Smooth muscle cell (in vitro differentiated cells): ENCODE measurements at regions not wholly inside any gene's neighbourhood (a gene's known extent, or its start where the extent isn't known, plus 50 kb on each side); places are given as distances from the start of the nearest gene placed in this dataset.

ENCODE experiments used
- DNase-seq: peaks from one replicate; lab custom pipeline; 2025; ENCODE audit not compliant: unreplicated experiment; lab: John Stamatoyannopoulos, UW
- H2AFZ ChIP-seq: fragments of 200-600 bp; sonication (generic); 2 replicates; pipeline ENCODE4 v1.6.0; 2016; ENCODE audit warnings: antibody characterized with exemption, low read depth, mild to moderate bottlenecking
- H3F3A ChIP-seq: fragments of 200-600 bp; sonication (generic); 2 replicates; pipeline ENCODE4 v1.6.0; 2017; ENCODE audit warnings: antibody characterized with exemption, low read depth
- H3K27ac ChIP-seq: fragments of 200-600 bp; sonication (generic); 2 replicates; pipeline ENCODE4 v1.5.1; 2016; ENCODE audit warnings: low read depth, mild to moderate bottlenecking
- H3K27me3 ChIP-seq: fragments of 200-600 bp; sonication (generic); 2 replicates; pipeline ENCODE4 v1.6.1; 2016; ENCODE audit warnings: low read depth, mild to moderate bottlenecking
- H3K36me3 ChIP-seq: fragments of 200-600 bp; sonication (generic); 2 replicates; pipeline ENCODE4 v1.5.1; 2016; ENCODE audit warnings: low read depth
- H3K4me1 ChIP-seq: fragments of 200-600 bp; sonication (generic); 2 replicates; pipeline ENCODE4 v1.5.1; 2016; ENCODE audit warnings: low read depth
- H3K4me2 ChIP-seq: fragments of 200-600 bp; sonication (generic); 2 replicates; pipeline ENCODE4 v1.6.0; 2016; ENCODE audit warnings: mild to moderate bottlenecking
- H3K4me3 ChIP-seq: fragments of 200-600 bp; sonication (generic); 2 replicates; pipeline ENCODE4 v1.5.1; 2016; ENCODE audit warnings: mild to moderate bottlenecking
- H3K79me2 ChIP-seq: fragments of 200-600 bp; sonication (generic); 2 replicates; pipeline ENCODE4 v1.6.0; 2016; ENCODE audit warnings: low read depth, mild to moderate bottlenecking
- H3K9ac ChIP-seq: fragments of 200-600 bp; sonication (generic); 2 replicates; pipeline ENCODE4 v1.6.0; 2016; ENCODE audit warnings: low read depth
- H3K9me3 ChIP-seq: fragments of 200-600 bp; sonication (generic); replicated peaks from 2 replicates; pipeline ENCODE4 v1.5.1; 2016; ENCODE audit warnings: low read depth
- H4K20me1 ChIP-seq: fragments of 200-600 bp; sonication (generic); 2 replicates; pipeline ENCODE4 v1.6.0; 2016; ENCODE audit warnings: low read depth
- WGBS: methylation state at CpG from one replicate; pipeline ENCODE4 v1.1.7; 2016; ENCODE audit warnings: low lambda C conversion rate; 5-methylcytosine and 5-hydroxymethylcytosine counted together
- TF ChIP-seq, protein P1 (sequence below): fragments of 200-600 bp; sonication (generic); IDR thresholded peaks from 2 replicates; pipeline ENCODE4 v1.5.1; 2017; ENCODE audit warnings: borderline replicate concordance, mild to moderate bottlenecking, antibody characterized with exemption; ENCODE audit not compliant: insufficient read depth, poor library complexity, severe bottlenecking

DNA sequence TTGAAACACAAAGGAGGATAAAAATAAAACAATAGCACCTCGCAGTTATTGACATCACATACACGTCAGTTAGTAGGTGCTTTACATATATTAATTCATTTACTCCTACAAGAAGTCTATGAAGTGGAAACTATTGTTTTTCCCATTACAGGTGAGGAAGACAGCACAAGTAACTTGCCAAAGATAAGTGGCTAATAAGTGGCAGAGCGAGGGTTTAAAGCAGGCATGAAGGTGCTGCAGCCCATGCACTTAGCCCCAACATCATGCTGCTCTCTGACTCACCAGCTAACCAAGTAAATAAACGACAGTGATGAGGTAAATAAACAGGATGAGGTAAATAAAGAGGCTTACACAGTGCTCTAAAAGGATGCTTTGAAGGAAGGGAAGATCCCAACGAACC, 498.6 kb upstream of the ZEB2 start:
- no peak for DNase-seq
- Histone ChIP-seq H3K4me3 (no peak overlapping the region), H3K36me3 (no peaks in the 10 kb centered on the region), H3K27me3 (no peaks in the 10 kb centered on the region), H2AFZ (no peak overlapping the region), H3K9me3 (no peaks in the 10 kb centered on the region), H3F3A (no peaks in the 10 kb centered on the region), H4K20me1 (no peaks in the 10 kb centered on the region), H3K4me1 (peaks cover 14% of the 10 kb centered on the region), H3K79me2 (no peaks in the 10 kb centered on the region), H3K9ac (no peak overlapping the region), H3K4me2 (no peak overlapping the region), H3K27ac (no peak overlapping the region)
- TF ChIP-seq, protein P1, sequence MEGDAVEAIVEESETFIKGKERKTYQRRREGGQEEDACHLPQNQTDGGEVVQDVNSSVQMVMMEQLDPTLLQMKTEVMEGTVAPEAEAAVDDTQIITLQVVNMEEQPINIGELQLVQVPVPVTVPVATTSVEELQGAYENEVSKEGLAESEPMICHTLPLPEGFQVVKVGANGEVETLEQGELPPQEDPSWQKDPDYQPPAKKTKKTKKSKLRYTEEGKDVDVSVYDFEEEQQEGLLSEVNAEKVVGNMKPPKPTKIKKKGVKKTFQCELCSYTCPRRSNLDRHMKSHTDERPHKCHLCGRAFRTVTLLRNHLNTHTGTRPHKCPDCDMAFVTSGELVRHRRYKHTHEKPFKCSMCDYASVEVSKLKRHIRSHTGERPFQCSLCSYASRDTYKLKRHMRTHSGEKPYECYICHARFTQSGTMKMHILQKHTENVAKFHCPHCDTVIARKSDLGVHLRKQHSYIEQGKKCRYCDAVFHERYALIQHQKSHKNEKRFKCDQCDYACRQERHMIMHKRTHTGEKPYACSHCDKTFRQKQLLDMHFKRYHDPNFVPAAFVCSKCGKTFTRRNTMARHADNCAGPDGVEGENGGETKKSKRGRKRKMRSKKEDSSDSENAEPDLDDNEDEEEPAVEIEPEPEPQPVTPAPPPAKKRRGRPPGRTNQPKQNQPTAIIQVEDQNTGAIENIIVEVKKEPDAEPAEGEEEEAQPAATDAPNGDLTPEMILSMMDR: no peak
- WGBS: 78% methylated on average over 5 of the region's 5 CpGs

- Histone ChIP-seq H3K4me1 (peaks cover 18% of the 10 kb centered on the region), H3K9ac (no peak overlapping the region), H3K9me3 (no peaks in the 10 kb centered on the region), H3K36me3 (no peaks in the 10 kb centered on the region), H3F3A (no peaks in the 10 kb centered on the region), H3K27ac (no peak overlapping the region), H3K4me2 (no peak overlapping the region), H2AFZ (no peak overlapping the region), H4K20me1 (no peaks in the 10 kb centered on the region), H3K27me3 (no peaks in the 10 kb centered on the region), H3K79me2 (no peaks in the 10 kb centered on the region), H3K4me3 (no peak overlapping the region)
- TF ChIP-seq, protein P1: no peak
- no peak for DNase-seq
- WGBS: 93% methylated on average over 1 of the region's 1 CpG
Measured at GRCh38 chr2:145017149-145017548, 497.2 kb upstream of the ZEB2 start.

GRCh38 chr2:145016711-145017110, 496.8 kb upstream of the ZEB2 start:
- H3K4me3 ChIP-seq: no peak overlapping the region
- no peaks in the 10 kb centered on the region for H3K79me2 ChIP-seq
- no peaks in the 10 kb centered on the region for H3K36me3 ChIP-seq
- H3F3A ChIP-seq: no peaks in the 10 kb centered on the region
- no peak overlapping the region for H3K9ac ChIP-seq
- H3K4me1 ChIP-seq: peaks cover 20% of the 10 kb centered on the region
- H3K27ac ChIP-seq: no peak overlapping the region
- TF ChIP-seq, protein P1: no peak
- H3K4me2 ChIP-seq: no peak overlapping the region
- no peaks in the 10 kb centered on the region for H4K20me1 ChIP-seq
- no peaks in the 10 kb centered on the region for H3K9me3 ChIP-seq
- no peaks in the 10 kb centered on the region for H3K27me3 ChIP-seq
- DNase-seq: no peak
- H2AFZ ChIP-seq: no peak overlapping the region

DNA sequence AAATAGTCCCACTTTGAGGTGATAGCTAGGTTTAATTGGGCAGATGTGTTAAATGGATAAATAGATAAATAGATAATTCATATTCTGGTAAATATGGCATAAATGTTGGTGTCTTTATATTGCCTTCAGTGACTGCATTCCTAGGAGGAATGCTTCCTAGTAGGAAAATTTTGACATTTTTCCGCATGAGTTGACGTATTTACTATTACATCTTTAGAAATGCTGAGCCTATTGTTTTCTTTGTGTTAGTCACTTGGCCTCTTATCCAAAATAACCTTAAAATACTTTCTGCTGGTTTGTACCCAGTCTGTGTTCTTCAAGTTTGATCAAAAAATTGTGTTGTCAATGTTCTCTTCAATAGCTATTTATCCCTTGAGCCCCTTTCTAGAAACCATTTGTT, 495.6 kb upstream of the ZEB2 start:
- Histone ChIP-seq H3K9me3 (no peaks in the 10 kb centered on the region), H2AFZ (no peak overlapping the region), H3K27ac (no peak overlapping the region), H3K27me3 (no peaks in the 10 kb centered on the region), H3K79me2 (no peaks in the 10 kb centered on the region), H4K20me1 (no peaks in the 10 kb centered on the region), H3K4me1 (peaks cover 20% of the 10 kb centered on the region), H3K4me2 (no peak overlapping the region), H3K4me3 (no peak overlapping the region), H3K36me3 (no peaks in the 10 kb centered on the region), H3K9ac (no peak overlapping the region), H3F3A (no peaks in the 10 kb centered on the region)
- DNase-seq: no peak
- TF ChIP-seq, protein P1: no peak
- 96% methylated on average over 2 of the region's 2 CpGs for WGBS
